Stimulated activated naive CD4-positive, alpha-beta T cell treated with Interleukin-2 at 50 U/mL for 16 hours (primary cell): ENCODE measurements at regions not wholly inside any gene's neighbourhood (a gene's known extent, or its start where the extent isn't known, plus 50 kb on each side); places are given as distances from the start of the nearest gene placed in this dataset.

ENCODE experiments used
- DNase-seq: peaks from one replicate; lab custom pipeline; 2025; lab: John Stamatoyannopoulos, UW

- no peak for DNase-seq
Observed at GRCh38 chr19:30781519-30781918, 409.3 kb downstream of the ZNF536 start.

GRCh38 chr19:30781047-30781446, 408.9 kb downstream of the ZNF536 start:
- DNase-seq: no peak

- no peak for DNase-seq
Observed at GRCh38 chr19:30780456-30780855, 408.3 kb downstream of the ZNF536 start.

- no peak for DNase-seq
Observed at GRCh38 chr19:30780032-30780431, 407.8 kb downstream of the ZNF536 start.

- DNase-seq: no peak
Observed at GRCh38 chr19:30778961-30779715, 407.0 kb downstream of the ZNF536 start.

GRCh38 chr19:30778061-30778460, 405.9 kb downstream of the ZNF536 start:
- DNase-seq: no peak

- DNase-seq: no peak
Observed at GRCh38 chr19:30775956-30776355, 403.8 kb downstream of the ZNF536 start.

- no peak for DNase-seq
Observed at GRCh38 chr19:30774252-30774766, 402.1 kb downstream of the ZNF536 start.

- DNase-seq: no peak
Observed at GRCh38 chr19:30762651-30763050, 390.5 kb downstream of the ZNF536 start.

GRCh38 chr19:30760014-30760413, 387.8 kb downstream of the ZNF536 start:
- DNase-seq: no peak

GRCh38 chr19:30757837-30758617, 385.8 kb downstream of the ZNF536 start:
- DNase-seq: no peak

GRCh38 chr19:30757104-30757836, 385.1 kb downstream of the ZNF536 start:
- DNase-seq: no peak

GRCh38 chr19:30755581-30755980, 383.4 kb downstream of the ZNF536 start:
- DNase-seq: no peak

GRCh38 chr19:30754162-30754561, 382.0 kb downstream of the ZNF536 start:
- no peak for DNase-seq

- DNase-seq: no peak
Observed at GRCh38 chr19:30752876-30753275, 380.7 kb downstream of the ZNF536 start.

GRCh38 chr19:30752201-30752600, 380.0 kb downstream of the ZNF536 start:
- DNase-seq: no peak

- DNase-seq: no peak
Observed at GRCh38 chr19:30745476-30745985, 373.3 kb downstream of the ZNF536 start.

- no peak for DNase-seq
Observed at GRCh38 chr19:30744741-30745475, 372.7 kb downstream of the ZNF536 start.

GRCh38 chr19:30743702-30744101, 371.5 kb downstream of the ZNF536 start:
- DNase-seq: no peak

- DNase-seq: no peak
Observed at GRCh38 chr19:30743011-30743410, 370.8 kb downstream of the ZNF536 start.

- DNase-seq: no peak
Observed at GRCh38 chr19:30742406-30742938, 370.3 kb downstream of the ZNF536 start.
